ENCODE measurements at regions not wholly inside any gene's neighbourhood (a gene's known extent, or its start where the extent isn't known, plus 50 kb on each side); places are given as distances from the start of the nearest gene placed in this dataset.

- Histone ChIP-seq H3K4me3 (ENCODE audit: low read length) (no peak overlapping the region), H3K9me2 (replicated peaks; ENCODE audit: control insufficient read depth, low read length) (no peaks in the 10 kb centered on the region), H3K79me2 (ENCODE audit: control insufficient read depth, low read length) (no peaks in the 10 kb centered on the region), H3K36me3 (ENCODE audit: control insufficient read depth, low read length) (no peaks in the 10 kb centered on the region), H3K4me2 (ENCODE audit: low read length) (no peak overlapping the region), H3K4me1 (ENCODE audit: control insufficient read depth, low read length) (no peaks in the 10 kb centered on the region), H3K27ac (ENCODE audit: low read depth, low read length) (no peak overlapping the region), H3K27me3 (ENCODE audit: control insufficient read depth, low read length) (no peaks in the 10 kb centered on the region), H3K9me3 (ENCODE audit: control insufficient read depth, insufficient read depth, low read length) (no peaks in the 10 kb centered on the region), H4K20me1 (ENCODE audit: control insufficient read depth, insufficient read depth, low read depth, low read length) (no peaks in the 10 kb centered on the region), H3F3A (ENCODE audit: control insufficient read depth, insufficient read depth) (no peaks in the 10 kb centered on the region)
- TF ChIP-seq, protein P1, sequence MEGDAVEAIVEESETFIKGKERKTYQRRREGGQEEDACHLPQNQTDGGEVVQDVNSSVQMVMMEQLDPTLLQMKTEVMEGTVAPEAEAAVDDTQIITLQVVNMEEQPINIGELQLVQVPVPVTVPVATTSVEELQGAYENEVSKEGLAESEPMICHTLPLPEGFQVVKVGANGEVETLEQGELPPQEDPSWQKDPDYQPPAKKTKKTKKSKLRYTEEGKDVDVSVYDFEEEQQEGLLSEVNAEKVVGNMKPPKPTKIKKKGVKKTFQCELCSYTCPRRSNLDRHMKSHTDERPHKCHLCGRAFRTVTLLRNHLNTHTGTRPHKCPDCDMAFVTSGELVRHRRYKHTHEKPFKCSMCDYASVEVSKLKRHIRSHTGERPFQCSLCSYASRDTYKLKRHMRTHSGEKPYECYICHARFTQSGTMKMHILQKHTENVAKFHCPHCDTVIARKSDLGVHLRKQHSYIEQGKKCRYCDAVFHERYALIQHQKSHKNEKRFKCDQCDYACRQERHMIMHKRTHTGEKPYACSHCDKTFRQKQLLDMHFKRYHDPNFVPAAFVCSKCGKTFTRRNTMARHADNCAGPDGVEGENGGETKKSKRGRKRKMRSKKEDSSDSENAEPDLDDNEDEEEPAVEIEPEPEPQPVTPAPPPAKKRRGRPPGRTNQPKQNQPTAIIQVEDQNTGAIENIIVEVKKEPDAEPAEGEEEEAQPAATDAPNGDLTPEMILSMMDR (IDR thresholded peaks at IDR 0.05; ENCODE audit: low read depth, low read length, poor library complexity, severe bottlenecking): no peak
- TF ChIP-seq EZH2phosphoT487 (IDR thresholded peaks at IDR 0.05; ENCODE audit: borderline replicate concordance, low read length): no peak
Observed at GRCh38 chr13:91216928-91217700, 130.4 kb upstream of the MIR17HG start.

DNA sequence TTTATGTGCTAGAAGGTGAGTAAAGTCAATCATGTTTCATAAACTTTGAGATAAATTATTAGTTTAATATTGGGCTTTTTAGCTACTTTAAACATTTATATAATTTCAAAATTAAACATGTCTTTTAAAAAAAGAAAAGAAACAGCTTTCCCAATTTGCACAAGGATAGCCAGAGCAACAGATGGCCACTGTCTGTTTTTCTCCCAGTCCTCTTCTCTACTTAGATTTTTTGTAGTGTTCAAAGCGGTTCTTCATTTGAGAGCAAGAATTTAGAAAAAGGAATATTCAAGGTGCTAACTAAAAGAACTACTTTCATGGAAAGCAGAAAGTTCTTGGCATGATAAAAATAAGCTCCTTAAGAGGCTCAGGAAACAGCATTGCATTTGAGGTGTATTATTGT is 128.3 kb upstream of the MIR17HG start:
- Histone ChIP-seq H4K20me1 (ENCODE audit: control insufficient read depth, insufficient read depth, low read depth, low read length) (no peaks in the 10 kb centered on the region), H3K79me2 (ENCODE audit: control insufficient read depth, low read length) (no peaks in the 10 kb centered on the region), H3K4me2 (ENCODE audit: low read length) (no peak overlapping the region), H3K27ac (ENCODE audit: low read depth, low read length) (no peak overlapping the region), H3K9me3 (ENCODE audit: control insufficient read depth, insufficient read depth, low read length) (no peaks in the 10 kb centered on the region), H3K4me1 (ENCODE audit: control insufficient read depth, low read length) (no peaks in the 10 kb centered on the region), H3K4me3 (ENCODE audit: low read length) (no peak overlapping the region), H3K36me3 (ENCODE audit: control insufficient read depth, low read length) (no peaks in the 10 kb centered on the region), H3F3A (ENCODE audit: control insufficient read depth, insufficient read depth) (no peaks in the 10 kb centered on the region), H3K9me2 (replicated peaks; ENCODE audit: control insufficient read depth, low read length) (no peaks in the 10 kb centered on the region), H3K27me3 (ENCODE audit: control insufficient read depth, low read length) (no peaks in the 10 kb centered on the region)
- TF ChIP-seq, protein P1 (IDR thresholded peaks at IDR 0.05; ENCODE audit: low read depth, low read length, poor library complexity, severe bottlenecking): no peak
- no peak for TF ChIP-seq EZH2phosphoT487 (IDR thresholded peaks at IDR 0.05; ENCODE audit: borderline replicate concordance, low read length)

- no peaks in the 10 kb centered on the region for H3K9me2 ChIP-seq (replicated peaks; ENCODE audit: control insufficient read depth, low read length)
- no peaks in the 10 kb centered on the region for H4K20me1 ChIP-seq (ENCODE audit: control insufficient read depth, insufficient read depth, low read depth, low read length)
- no peaks in the 10 kb centered on the region for H3K4me1 ChIP-seq (ENCODE audit: control insufficient read depth, low read length)
- H3K9me3 ChIP-seq (ENCODE audit: control insufficient read depth, insufficient read depth, low read length): no peaks in the 10 kb centered on the region
- no peaks in the 10 kb centered on the region for H3F3A ChIP-seq (ENCODE audit: control insufficient read depth, insufficient read depth)
- no peak overlapping the region for H3K4me2 ChIP-seq (ENCODE audit: low read length)
- no peak overlapping the region for H3K4me3 ChIP-seq (ENCODE audit: low read length)
- H3K27ac ChIP-seq (ENCODE audit: low read depth, low read length): no peak overlapping the region
- H3K36me3 ChIP-seq (ENCODE audit: control insufficient read depth, low read length): no peaks in the 10 kb centered on the region
- H3K79me2 ChIP-seq (ENCODE audit: control insufficient read depth, low read length): no peaks in the 10 kb centered on the region
- TF ChIP-seq EZH2phosphoT487 (IDR thresholded peaks at IDR 0.05; ENCODE audit: borderline replicate concordance, low read length): no peak
- no peaks in the 10 kb centered on the region for H3K27me3 ChIP-seq (ENCODE audit: control insufficient read depth, low read length)
Observed at GRCh38 chr13:91220872-91221271, 126.6 kb upstream of the MIR17HG start.

DNA sequence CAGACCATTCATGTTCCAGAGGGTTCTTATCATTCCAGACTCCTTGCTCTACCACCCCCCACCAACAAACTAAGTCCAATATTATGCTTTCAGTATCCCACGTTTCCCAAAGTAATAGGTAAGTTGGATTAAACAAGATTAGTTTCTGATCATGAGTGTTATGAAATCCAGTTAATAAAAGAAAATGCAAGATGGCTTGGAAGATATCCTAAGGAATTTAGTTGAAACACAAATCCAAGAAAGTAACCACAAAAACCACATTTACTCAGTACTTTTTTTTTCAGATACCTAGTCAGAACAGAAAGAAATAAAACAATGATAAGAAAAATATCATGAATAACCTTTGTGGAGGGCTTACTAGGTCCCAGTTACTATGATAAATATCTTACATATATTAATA is 119.4 kb upstream of the MIR17HG start:
- no peak for TF ChIP-seq EZH2phosphoT487 (IDR thresholded peaks at IDR 0.05; ENCODE audit: borderline replicate concordance, low read length)
- TF ChIP-seq, protein P1 (IDR thresholded peaks at IDR 0.05; ENCODE audit: low read depth, low read length, poor library complexity, severe bottlenecking): no peak
- Histone ChIP-seq H3K4me2 (ENCODE audit: low read length) (no peak overlapping the region), H3K4me1 (ENCODE audit: control insufficient read depth, low read length) (no peaks in the 10 kb centered on the region), H3K27me3 (ENCODE audit: control insufficient read depth, low read length) (no peaks in the 10 kb centered on the region), H3K27ac (ENCODE audit: low read depth, low read length) (no peak overlapping the region), H4K20me1 (ENCODE audit: control insufficient read depth, insufficient read depth, low read depth, low read length) (no peaks in the 10 kb centered on the region), H3K9me3 (ENCODE audit: control insufficient read depth, insufficient read depth, low read length) (no peaks in the 10 kb centered on the region), H3K36me3 (ENCODE audit: control insufficient read depth, low read length) (no peaks in the 10 kb centered on the region), H3K79me2 (ENCODE audit: control insufficient read depth, low read length) (no peaks in the 10 kb centered on the region), H3F3A (ENCODE audit: control insufficient read depth, insufficient read depth) (no peaks in the 10 kb centered on the region), H3K4me3 (ENCODE audit: low read length) (no peak overlapping the region), H3K9me2 (replicated peaks; ENCODE audit: control insufficient read depth, low read length) (no peaks in the 10 kb centered on the region)
